ENCODE measurements at regions not wholly inside any gene's neighbourhood (a gene's known extent, or its start where the extent isn't known, plus 50 kb on each side); places are given as distances from the start of the nearest gene placed in this dataset.
"Not testable (repeated sequence)": the region's sequence is repeated elsewhere in the genome, so short reads cannot be mapped to it uniquely, and the experiment has no call there.

- Histone ChIP-seq H3K4me3 (ENCODE audit: low read length) (no peak overlapping the region), H3K9ac (ENCODE audit: low read length) (no peak overlapping the region), H3K4me1 (ENCODE audit: low read length) (no peaks in the 10 kb centered on the region), H3K27ac (ENCODE audit: low read length) (no peak overlapping the region), H3K36me3 (replicated peaks; ENCODE audit: low read depth, low read length) (no peaks in the 10 kb centered on the region), H3K4me2 (ENCODE audit: low read length) (no peak overlapping the region), H3K9me3 (ENCODE audit: insufficient read depth, low read length) (no peaks in the 10 kb centered on the region), H2AFZ (ENCODE audit: low read depth, low read length) (no peak overlapping the region), H3K27me3 (ENCODE audit: low read depth, low read length) (peaks cover 35% of the 10 kb centered on the region), H4K20me1 (ENCODE audit: insufficient read depth, low read length) (no peaks in the 10 kb centered on the region), H3K79me2 (ENCODE audit: low read length) (no peaks in the 10 kb centered on the region)
- TF ChIP-seq, protein P1, sequence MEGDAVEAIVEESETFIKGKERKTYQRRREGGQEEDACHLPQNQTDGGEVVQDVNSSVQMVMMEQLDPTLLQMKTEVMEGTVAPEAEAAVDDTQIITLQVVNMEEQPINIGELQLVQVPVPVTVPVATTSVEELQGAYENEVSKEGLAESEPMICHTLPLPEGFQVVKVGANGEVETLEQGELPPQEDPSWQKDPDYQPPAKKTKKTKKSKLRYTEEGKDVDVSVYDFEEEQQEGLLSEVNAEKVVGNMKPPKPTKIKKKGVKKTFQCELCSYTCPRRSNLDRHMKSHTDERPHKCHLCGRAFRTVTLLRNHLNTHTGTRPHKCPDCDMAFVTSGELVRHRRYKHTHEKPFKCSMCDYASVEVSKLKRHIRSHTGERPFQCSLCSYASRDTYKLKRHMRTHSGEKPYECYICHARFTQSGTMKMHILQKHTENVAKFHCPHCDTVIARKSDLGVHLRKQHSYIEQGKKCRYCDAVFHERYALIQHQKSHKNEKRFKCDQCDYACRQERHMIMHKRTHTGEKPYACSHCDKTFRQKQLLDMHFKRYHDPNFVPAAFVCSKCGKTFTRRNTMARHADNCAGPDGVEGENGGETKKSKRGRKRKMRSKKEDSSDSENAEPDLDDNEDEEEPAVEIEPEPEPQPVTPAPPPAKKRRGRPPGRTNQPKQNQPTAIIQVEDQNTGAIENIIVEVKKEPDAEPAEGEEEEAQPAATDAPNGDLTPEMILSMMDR (IDR thresholded peaks at IDR 0.05; ENCODE audit: low read depth, low read length): no peak
- no peak for TF ChIP-seq EZH2phosphoT487 (IDR thresholded peaks at IDR 0.05; ENCODE audit: low read depth)
These were observed 177.5 kb upstream of the E2F8 start for GRCh38 chr11:19418221-19418620.

GRCh38 chr11:19412070-19412469 is 171.3 kb upstream of the E2F8 start:
- peaks cover 13% of the 10 kb centered on the region for H3K4me1 ChIP-seq (ENCODE audit: low read length)
- H3K9me3 ChIP-seq (ENCODE audit: insufficient read depth, low read length); H3K36me3 ChIP-seq (replicated peaks; ENCODE audit: low read depth, low read length); H3K79me2 ChIP-seq (ENCODE audit: low read length); H2AFZ ChIP-seq (ENCODE audit: low read depth, low read length); H3K9ac ChIP-seq (ENCODE audit: low read length); H3K4me3 ChIP-seq (ENCODE audit: low read length); H3K27ac ChIP-seq (ENCODE audit: low read length); H3K4me2 ChIP-seq (ENCODE audit: low read length): not testable (repeated sequence)
- peaks cover 17% of the 10 kb centered on the region for H4K20me1 ChIP-seq (ENCODE audit: insufficient read depth, low read length)
- H3K27me3 ChIP-seq (ENCODE audit: low read depth, low read length): peaks cover 45% of the 10 kb centered on the region

- Histone ChIP-seq H3K9ac (ENCODE audit: low read length) (no peak overlapping the region), H3K79me2 (ENCODE audit: low read length) (no peaks in the 10 kb centered on the region), H3K4me2 (ENCODE audit: low read length) (peak overlapping the region; percentile 57), H3K27me3 (ENCODE audit: low read depth, low read length) (peaks cover 65% of the 10 kb centered on the region), H2AFZ (ENCODE audit: low read depth, low read length) (no peak overlapping the region), H3K36me3 (replicated peaks; ENCODE audit: low read depth, low read length) (no peaks in the 10 kb centered on the region), H3K9me3 (ENCODE audit: insufficient read depth, low read length) (no peaks in the 10 kb centered on the region), H3K4me3 (ENCODE audit: low read length) (no peak overlapping the region), H4K20me1 (ENCODE audit: insufficient read depth, low read length) (peaks cover 20% of the 10 kb centered on the region), H3K4me1 (ENCODE audit: low read length) (peaks cover 13% of the 10 kb centered on the region), H3K27ac (ENCODE audit: low read length) (no peak overlapping the region)
- no peak for TF ChIP-seq EZH2phosphoT487 (IDR thresholded peaks at IDR 0.05; ENCODE audit: low read depth)
- TF ChIP-seq, protein P1 (IDR thresholded peaks at IDR 0.05; ENCODE audit: low read depth, low read length): no peak
These were observed 169.3 kb upstream of the E2F8 start for GRCh38 chr11:19410032-19410431.

- Histone ChIP-seq H3K27ac (ENCODE audit: low read length) (no peak overlapping the region), H3K9ac (ENCODE audit: low read length) (no peak overlapping the region), H4K20me1 (ENCODE audit: insufficient read depth, low read length) (peaks cover 20% of the 10 kb centered on the region), H3K4me2 (ENCODE audit: low read length) (no peak overlapping the region), H3K79me2 (ENCODE audit: low read length) (no peaks in the 10 kb centered on the region), H3K36me3 (replicated peaks; ENCODE audit: low read depth, low read length) (no peaks in the 10 kb centered on the region), H3K9me3 (ENCODE audit: insufficient read depth, low read length) (no peaks in the 10 kb centered on the region), H3K4me3 (ENCODE audit: low read length) (no peak overlapping the region), H3K27me3 (ENCODE audit: low read depth, low read length) (peaks cover 72% of the 10 kb centered on the region), H3K4me1 (ENCODE audit: low read length) (peaks cover 13% of the 10 kb centered on the region), H2AFZ (ENCODE audit: low read depth, low read length) (no peak overlapping the region)
- no peak for TF ChIP-seq EZH2phosphoT487 (IDR thresholded peaks at IDR 0.05; ENCODE audit: low read depth)
- TF ChIP-seq, protein P1 (IDR thresholded peaks at IDR 0.05; ENCODE audit: low read depth, low read length): no peak
These were observed 168.6 kb upstream of the E2F8 start for GRCh38 chr11:19409307-19409706.
